ENCODE measurements at regions not wholly inside any gene's neighbourhood (a gene's known extent, or its start where the extent isn't known, plus 50 kb on each side); places are given as distances from the start of the nearest gene placed in this dataset.

DNA sequence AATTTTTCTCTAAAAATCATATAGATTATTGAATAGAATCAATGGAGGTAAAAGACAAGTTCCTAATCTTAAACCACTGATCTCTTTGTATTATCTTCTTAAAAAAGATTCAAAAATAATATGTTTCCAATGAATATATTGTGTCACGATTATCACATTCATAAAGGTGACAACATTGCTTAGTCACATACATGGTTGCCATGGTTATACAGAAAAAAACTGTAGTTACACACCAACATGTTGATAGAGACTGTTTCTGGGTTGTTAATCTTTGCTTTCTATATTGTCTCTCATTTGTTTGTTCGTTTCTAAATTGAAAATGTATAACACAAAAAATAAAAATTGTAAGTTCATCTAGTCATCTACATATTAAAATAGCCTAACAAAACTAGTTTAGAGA, 376.0 kb upstream of the ALCAM start:
- TF ChIP-seq, protein P1, sequence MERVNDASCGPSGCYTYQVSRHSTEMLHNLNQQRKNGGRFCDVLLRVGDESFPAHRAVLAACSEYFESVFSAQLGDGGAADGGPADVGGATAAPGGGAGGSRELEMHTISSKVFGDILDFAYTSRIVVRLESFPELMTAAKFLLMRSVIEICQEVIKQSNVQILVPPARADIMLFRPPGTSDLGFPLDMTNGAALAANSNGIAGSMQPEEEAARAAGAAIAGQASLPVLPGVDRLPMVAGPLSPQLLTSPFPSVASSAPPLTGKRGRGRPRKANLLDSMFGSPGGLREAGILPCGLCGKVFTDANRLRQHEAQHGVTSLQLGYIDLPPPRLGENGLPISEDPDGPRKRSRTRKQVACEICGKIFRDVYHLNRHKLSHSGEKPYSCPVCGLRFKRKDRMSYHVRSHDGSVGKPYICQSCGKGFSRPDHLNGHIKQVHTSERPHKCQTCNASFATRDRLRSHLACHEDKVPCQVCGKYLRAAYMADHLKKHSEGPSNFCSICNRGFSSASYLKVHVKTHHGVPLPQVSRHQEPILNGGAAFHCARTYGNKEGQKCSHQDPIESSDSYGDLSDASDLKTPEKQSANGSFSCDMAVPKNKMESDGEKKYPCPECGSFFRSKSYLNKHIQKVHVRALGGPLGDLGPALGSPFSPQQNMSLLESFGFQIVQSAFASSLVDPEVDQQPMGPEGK (CRISPR knock-in tag; IDR thresholded peaks at IDR 0.05; ENCODE audit: borderline replicate concordance), result no peak
- TF ChIP-seq ZC3H10 (CRISPR knock-in tag; IDR thresholded peaks at IDR 0.05), result no peak
- TF ChIP-seq TOX (CRISPR knock-in tag; IDR thresholded peaks at IDR 0.05; ENCODE audit: borderline replicate concordance), result no peak
- no peak for TF ChIP-seq GLIS3 (CRISPR knock-in tag; IDR thresholded peaks at IDR 0.05)
- TF ChIP-seq RARB (CRISPR knock-in tag; IDR thresholded peaks at IDR 0.05), result no peak
- TF ChIP-seq CSDC2 (CRISPR knock-in tag; IDR thresholded peaks at IDR 0.05), result no peak
- TF ChIP-seq ZFP30 (CRISPR knock-in tag; IDR thresholded peaks at IDR 0.05), result no peak
- TF ChIP-seq TCF4 (CRISPR knock-in tag; IDR thresholded peaks at IDR 0.05; ENCODE audit: borderline replicate concordance), result no peak
- no peak for TF ChIP-seq ISL1 (CRISPR knock-in tag; IDR thresholded peaks at IDR 0.05)
- no peak for TF ChIP-seq ZFP3 (CRISPR knock-in tag; IDR thresholded peaks at IDR 0.05)
- TF ChIP-seq ZNF565 (CRISPR knock-in tag; conservative IDR thresholded peaks at IDR 0.05; ENCODE audit: low read depth), result no peak
